Neural progenitor cell (in vitro differentiated cells): ENCODE measurements at regions not wholly inside any gene's neighbourhood (a gene's known extent, or its start where the extent isn't known, plus 50 kb on each side); places are given as distances from the start of the nearest gene placed in this dataset.

ENCODE experiments used
- DNase-seq: peaks from one replicate; pipeline ENCODE4 v3.0.0-alpha.2; 2016; ENCODE audit warnings: low spot score
- H2AFZ ChIP-seq: fragments of 200-600 bp; sonication (generic); replicated peaks from 2 replicates; pipeline ENCODE4 v1.6.1; 2016; ENCODE audit warnings: antibody characterized with exemption
- H3F3A ChIP-seq: fragments of 200-600 bp; sonication (generic); 2 replicates; pipeline ENCODE4 v1.6.1; 2016; ENCODE audit warnings: antibody characterized with exemption, low read depth
- H3K27ac ChIP-seq: fragments of 200-600 bp; sonication (generic); 2 replicates; pipeline ENCODE4 v1.5.1; 2016; ENCODE audit warnings: mild to moderate bottlenecking
- H3K27me3 ChIP-seq: fragments of 200-600 bp; sonication (generic); 2 replicates; pipeline ENCODE4 v1.6.1; 2016; ENCODE audit warnings: mild to moderate bottlenecking, moderate library complexity
- H3K36me3 ChIP-seq: fragments of 200-600 bp; sonication (generic); 2 replicates; pipeline ENCODE4 v1.5.1; 2016
- H3K4me1 ChIP-seq: fragments of 200-600 bp; sonication (generic); 2 replicates; pipeline ENCODE4 v1.6.1; 2016; ENCODE audit warnings: mixed run types
- H3K4me2 ChIP-seq: fragments of 200-600 bp; sonication (generic); 2 replicates; pipeline ENCODE4 v1.6.1; 2016
- H3K4me3 ChIP-seq: fragments of 200-600 bp; sonication (generic); 2 replicates; pipeline ENCODE4 v1.5.1; 2016
- H3K79me2 ChIP-seq: fragments of 200-600 bp; sonication (generic); 2 replicates; pipeline ENCODE4 v1.6.1; 2016; ENCODE audit warnings: low read depth
- H3K9ac ChIP-seq: fragments of 200-600 bp; sonication (generic); 2 replicates; pipeline ENCODE4 v1.6.1; 2016
- H3K9me3 ChIP-seq: fragments of 200-600 bp; sonication (generic); 2 replicates; pipeline ENCODE4 v1.5.1; 2016; ENCODE audit warnings: low read depth
- H4K20me1 ChIP-seq: fragments of 200-600 bp; sonication (generic); 2 replicates; pipeline ENCODE4 v1.6.1; 2016; ENCODE audit warnings: low read depth
- H3K27ac Mint-ChIP-seq: 3 replicates; pipeline ENCODE4 v1.8.0; 2021; ENCODE audit warnings: mixed read lengths
- H3K27me3 Mint-ChIP-seq: 2 replicates; pipeline ENCODE4 v1.8.0; 2022; ENCODE audit warnings: low read depth, mild to moderate bottlenecking, inconsistent platforms, moderate library complexity, mixed read lengths; ENCODE audit not compliant: insufficient read depth
- H3K36me3 Mint-ChIP-seq: 3 replicates; pipeline ENCODE4 v1.8.0; 2021; ENCODE audit warnings: mixed read lengths
- H3K4me1 Mint-ChIP-seq: 3 replicates; pipeline ENCODE4 v1.8.0; 2021; ENCODE audit warnings: mixed read lengths
- H3K4me3 Mint-ChIP-seq: 3 replicates; pipeline ENCODE4 v1.8.0; 2021; ENCODE audit warnings: mild to moderate bottlenecking, moderate library complexity, mixed read lengths
- H3K9me3 Mint-ChIP-seq: 3 replicates; pipeline ENCODE4 v1.8.0; 2020; ENCODE audit warnings: mixed read lengths
- EZH2 ChIP-seq: fragments of 200-600 bp; sonication (generic); IDR thresholded peaks from 2 replicates; pipeline ENCODE4 v1.6.1; 2017; ENCODE audit warnings: antibody characterized with exemption, mild to moderate bottlenecking, moderate library complexity
- EZH2phosphoT487 ChIP-seq: fragments of 200-600 bp; sonication (generic); IDR thresholded peaks from 2 replicates; pipeline ENCODE4 v1.6.1; 2017; ENCODE audit warnings: antibody characterized with exemption
- TF ChIP-seq, protein P1 (sequence below): fragments of 200-600 bp; sonication (generic); IDR thresholded peaks from 2 replicates; pipeline ENCODE4 v1.5.1; 2017; ENCODE audit warnings: antibody characterized with exemption, mild to moderate bottlenecking

DNA sequence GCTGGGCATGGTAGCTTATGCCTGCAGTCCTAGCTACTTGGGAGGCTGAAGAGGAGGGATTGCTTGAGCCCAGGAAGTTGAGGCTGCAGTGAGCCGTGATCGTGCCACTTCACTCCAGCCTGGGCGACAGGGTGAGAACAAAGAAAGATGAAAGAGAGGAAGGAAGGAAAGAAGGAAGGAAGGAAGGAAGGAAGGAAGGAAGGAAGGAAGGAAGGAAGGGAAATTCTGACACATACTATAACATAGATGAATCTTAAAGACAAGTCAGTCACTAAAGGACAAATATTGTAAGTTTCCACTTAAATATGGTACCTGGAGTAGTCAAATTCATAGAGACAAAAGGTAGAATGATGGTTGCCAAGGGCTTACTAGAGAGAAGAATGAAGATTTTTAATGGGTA, 108.0 kb upstream of the CACHD1 start:
- TF ChIP-seq, protein P1, sequence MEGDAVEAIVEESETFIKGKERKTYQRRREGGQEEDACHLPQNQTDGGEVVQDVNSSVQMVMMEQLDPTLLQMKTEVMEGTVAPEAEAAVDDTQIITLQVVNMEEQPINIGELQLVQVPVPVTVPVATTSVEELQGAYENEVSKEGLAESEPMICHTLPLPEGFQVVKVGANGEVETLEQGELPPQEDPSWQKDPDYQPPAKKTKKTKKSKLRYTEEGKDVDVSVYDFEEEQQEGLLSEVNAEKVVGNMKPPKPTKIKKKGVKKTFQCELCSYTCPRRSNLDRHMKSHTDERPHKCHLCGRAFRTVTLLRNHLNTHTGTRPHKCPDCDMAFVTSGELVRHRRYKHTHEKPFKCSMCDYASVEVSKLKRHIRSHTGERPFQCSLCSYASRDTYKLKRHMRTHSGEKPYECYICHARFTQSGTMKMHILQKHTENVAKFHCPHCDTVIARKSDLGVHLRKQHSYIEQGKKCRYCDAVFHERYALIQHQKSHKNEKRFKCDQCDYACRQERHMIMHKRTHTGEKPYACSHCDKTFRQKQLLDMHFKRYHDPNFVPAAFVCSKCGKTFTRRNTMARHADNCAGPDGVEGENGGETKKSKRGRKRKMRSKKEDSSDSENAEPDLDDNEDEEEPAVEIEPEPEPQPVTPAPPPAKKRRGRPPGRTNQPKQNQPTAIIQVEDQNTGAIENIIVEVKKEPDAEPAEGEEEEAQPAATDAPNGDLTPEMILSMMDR, result no peak
- no peak for TF ChIP-seq EZH2phosphoT487
- TF ChIP-seq EZH2, result no peak
- no peaks in the 10 kb centered on the region for H3F3A ChIP-seq
- no peaks in the 10 kb centered on the region for H3K36me3 ChIP-seq
- peaks cover 11% of the 10 kb centered on the region for H3K4me1 ChIP-seq
- Mint-ChIP-seq H3K27ac (no peak overlapping the region), H3K4me3 (no peak overlapping the region), H3K9me3 (no peaks in the 10 kb centered on the region), H3K27me3 (peaks cover 2% of the 10 kb centered on the region), H3K36me3 (no peaks in the 10 kb centered on the region), H3K4me1 (peaks cover 20% of the 10 kb centered on the region)
- H3K9me3 ChIP-seq, result no peaks in the 10 kb centered on the region
- no peak overlapping the region for H3K4me3 ChIP-seq
- H2AFZ ChIP-seq, result no peak overlapping the region
- H3K27ac ChIP-seq, result no peak overlapping the region
- no peaks in the 10 kb centered on the region for H3K79me2 ChIP-seq
- no peak for DNase-seq
- no peak overlapping the region for H3K4me2 ChIP-seq
- H3K27me3 ChIP-seq, result peaks cover 1% of the 10 kb centered on the region
- no peak overlapping the region for H3K9ac ChIP-seq
- no peaks in the 10 kb centered on the region for H4K20me1 ChIP-seq

DNA sequence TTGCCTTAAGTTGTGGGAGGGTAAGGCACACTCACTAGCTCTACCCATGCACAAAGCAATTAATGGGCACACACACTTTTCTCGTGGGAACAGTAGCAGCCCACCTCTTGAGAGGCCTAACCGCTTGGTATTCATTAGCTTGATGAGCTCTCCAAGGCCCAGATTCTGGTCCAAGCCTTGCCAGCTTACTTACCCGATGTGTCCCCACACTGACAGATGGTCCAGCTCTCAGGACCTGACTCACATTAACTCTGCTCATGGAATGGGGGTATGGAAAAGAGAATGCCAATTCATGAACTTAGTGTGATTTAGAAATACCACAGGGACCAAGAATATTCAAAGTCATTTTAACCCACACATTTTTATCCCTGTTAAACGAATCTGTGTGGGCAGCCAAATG, 106.8 kb upstream of the CACHD1 start:
- Histone ChIP-seq H4K20me1 (no peaks in the 10 kb centered on the region), H3K9ac (no peak overlapping the region), H3K27ac (no peak overlapping the region), H3K4me2 (no peak overlapping the region), H3K9me3 (no peaks in the 10 kb centered on the region), H3K79me2 (no peaks in the 10 kb centered on the region), H3K4me3 (no peak overlapping the region), H3K36me3 (no peaks in the 10 kb centered on the region), H2AFZ (no peak overlapping the region), H3K4me1 (no peaks in the 10 kb centered on the region), H3F3A (no peaks in the 10 kb centered on the region), H3K27me3 (no peaks in the 10 kb centered on the region)
- H3K4me3 Mint-ChIP-seq, result no peak overlapping the region
- no peaks in the 10 kb centered on the region for H3K9me3 Mint-ChIP-seq
- peaks cover 11% of the 10 kb centered on the region for H3K4me1 Mint-ChIP-seq
- H3K36me3 Mint-ChIP-seq, result no peaks in the 10 kb centered on the region
- DNase-seq, result no peak
- no peaks in the 10 kb centered on the region for H3K27me3 Mint-ChIP-seq
- H3K27ac Mint-ChIP-seq, result no peak overlapping the region
- TF ChIP-seq EZH2, result no peak
- TF ChIP-seq, protein P1, result no peak
- TF ChIP-seq EZH2phosphoT487, result no peak

DNA sequence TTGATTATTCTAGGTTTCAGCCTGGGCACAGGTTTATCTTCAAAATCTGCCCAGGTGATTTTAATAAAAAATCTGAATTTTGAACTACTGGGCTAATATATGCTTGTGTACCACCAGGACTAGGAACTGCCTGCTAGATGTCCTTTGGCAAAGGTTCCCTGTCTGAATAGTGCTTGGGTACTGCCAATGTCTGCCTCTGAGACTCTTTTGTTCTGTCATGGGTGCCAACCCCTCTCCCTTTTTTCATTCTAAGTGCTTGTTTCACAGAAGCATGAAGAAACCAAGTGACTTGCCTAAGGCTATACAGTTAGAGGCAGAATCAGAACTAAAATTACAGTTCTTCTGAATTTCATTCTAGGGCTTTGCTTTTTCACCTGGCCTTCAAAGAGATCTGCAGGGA, 106.3 kb upstream of the CACHD1 start:
- no peak overlapping the region for H3K4me3 ChIP-seq
- no peak for DNase-seq
- Mint-ChIP-seq H3K4me3 (no peak overlapping the region), H3K9me3 (no peaks in the 10 kb centered on the region), H3K27ac (no peak overlapping the region), H3K4me1 (peaks cover 9% of the 10 kb centered on the region), H3K27me3 (no peaks in the 10 kb centered on the region), H3K36me3 (no peaks in the 10 kb centered on the region)
- no peaks in the 10 kb centered on the region for H3K27me3 ChIP-seq
- H2AFZ ChIP-seq, result no peak overlapping the region
- no peaks in the 10 kb centered on the region for H4K20me1 ChIP-seq
- H3K79me2 ChIP-seq, result no peaks in the 10 kb centered on the region
- no peaks in the 10 kb centered on the region for H3F3A ChIP-seq
- no peaks in the 10 kb centered on the region for H3K4me1 ChIP-seq
- no peaks in the 10 kb centered on the region for H3K9me3 ChIP-seq
- TF ChIP-seq EZH2, result no peak
- TF ChIP-seq EZH2phosphoT487, result no peak
- TF ChIP-seq, protein P1, result no peak
- H3K27ac ChIP-seq, result no peak overlapping the region
- no peak overlapping the region for H3K9ac ChIP-seq
- H3K36me3 ChIP-seq, result no peaks in the 10 kb centered on the region
- H3K4me2 ChIP-seq, result no peak overlapping the region

DNA sequence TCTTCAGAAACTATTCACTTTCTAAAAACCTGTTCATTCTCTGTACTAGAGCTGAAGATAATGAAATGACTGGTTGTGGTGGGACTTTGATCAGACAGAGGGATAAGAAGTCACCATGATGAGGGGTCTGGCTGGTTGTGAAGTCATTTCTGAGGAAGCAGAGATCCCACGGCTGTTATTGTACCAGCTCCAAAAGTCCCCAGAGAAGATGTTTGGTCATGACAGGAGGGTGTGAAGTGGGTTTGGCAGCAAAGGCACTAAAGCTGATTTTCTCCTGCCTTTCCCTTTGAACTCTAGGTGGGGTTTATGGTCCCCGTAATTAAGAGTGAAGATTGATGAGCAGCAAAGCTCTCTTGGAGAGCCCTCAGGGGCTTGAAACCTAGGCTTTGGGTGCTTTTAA, 103.1 kb upstream of the CACHD1 start:
- no peaks in the 10 kb centered on the region for H3K36me3 Mint-ChIP-seq

More for the DNA sequence above, 103.1 kb upstream of the CACHD1 start:
- Mint-ChIP-seq H3K4me3 (no peak overlapping the region), H3K27ac (no peak overlapping the region), H3K4me1 (peaks cover 7% of the 10 kb centered on the region), H3K27me3 (no peaks in the 10 kb centered on the region), H3K9me3 (no peaks in the 10 kb centered on the region)
- H3K9ac ChIP-seq, result no peak overlapping the region
- no peak overlapping the region for H3K4me3 ChIP-seq
- H4K20me1 ChIP-seq, result no peaks in the 10 kb centered on the region
- H3K4me1 ChIP-seq, result no peaks in the 10 kb centered on the region
- H3F3A ChIP-seq, result no peaks in the 10 kb centered on the region
- H3K27ac ChIP-seq, result no peak overlapping the region
- no peaks in the 10 kb centered on the region for H3K36me3 ChIP-seq
- no peaks in the 10 kb centered on the region for H3K79me2 ChIP-seq
- H2AFZ ChIP-seq, result no peak overlapping the region
- no peak for TF ChIP-seq EZH2phosphoT487
- TF ChIP-seq, protein P1, result no peak
- no peak for TF ChIP-seq EZH2
- no peak overlapping the region for H3K4me2 ChIP-seq
- no peaks in the 10 kb centered on the region for H3K27me3 ChIP-seq
- DNase-seq, result no peak
- no peaks in the 10 kb centered on the region for H3K9me3 ChIP-seq
